ENCODE measurements at regions not wholly inside any gene's neighbourhood (a gene's known extent, or its start where the extent isn't known, plus 50 kb on each side); places are given as distances from the start of the nearest gene placed in this dataset.

DNA sequence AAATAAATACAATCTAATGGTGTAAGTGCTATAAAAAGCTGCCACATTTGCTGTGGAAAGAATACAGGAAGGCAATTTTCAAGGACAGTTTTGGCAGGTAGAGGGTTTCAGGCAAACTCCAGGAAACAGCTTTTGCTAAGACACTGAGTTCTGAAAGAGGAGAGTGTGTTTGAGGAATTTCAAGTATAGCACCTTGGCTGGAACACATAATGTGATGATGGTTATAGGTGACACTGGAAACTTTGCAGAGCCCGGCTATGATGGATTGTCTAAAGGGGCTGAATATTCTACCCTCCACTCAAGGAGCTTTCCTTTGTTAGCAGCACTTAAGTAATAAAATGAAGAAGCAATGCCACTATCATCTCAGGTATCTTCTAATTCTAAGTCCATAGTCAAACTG lies 209.4 kb upstream of the TGFBR2 start:
- Histone ChIP-seq H3K27me3 (ENCODE audit: control insufficient read depth, insufficient read depth, low read length) (no peaks in the 10 kb centered on the region), H3K36me3 (ENCODE audit: control insufficient read depth, insufficient read depth, low read length) (no peaks in the 10 kb centered on the region), H3K4me3 (ENCODE audit: low read depth in 2 of 2, low read length in 2 of 2) (no peak overlapping the region), H3K27ac (ENCODE audit: low read length) (no peak overlapping the region), H3K9me3 (ENCODE audit: control insufficient read depth, insufficient read depth, low read depth, low read length) (no peaks in the 10 kb centered on the region), H3K4me1 (ENCODE audit: control insufficient read depth, insufficient read depth, low read length) (no peaks in the 10 kb centered on the region; the same call in 1 of the 2 replicates)
- in situ Hi-C loops (cut with HindIII; ENCODE audit: low pct_unique_long_range_greater_than_20kb, low sequenced_read_pairs): no loop called here
- ATAC-seq: no peak
- no peak for DNase-seq (ENCODE audit: low read depth, low spot score)
- CTCF ChIA-PET: no interaction called here
- TF ChIP-seq TCF7L2 (IDR thresholded peaks at IDR 0.05; ENCODE audit: low read depth, low read length) (no peak), SIN3A (IDR thresholded peaks at IDR 0.05; ENCODE audit: borderline replicate concordance, insufficient read depth, low read depth, low read length) (no peak), POLR2AphosphoS5 (IDR thresholded peaks at IDR 0.05; ENCODE audit: low read depth, low read length) (no peak)
- TF ChIP-seq, protein P1, sequence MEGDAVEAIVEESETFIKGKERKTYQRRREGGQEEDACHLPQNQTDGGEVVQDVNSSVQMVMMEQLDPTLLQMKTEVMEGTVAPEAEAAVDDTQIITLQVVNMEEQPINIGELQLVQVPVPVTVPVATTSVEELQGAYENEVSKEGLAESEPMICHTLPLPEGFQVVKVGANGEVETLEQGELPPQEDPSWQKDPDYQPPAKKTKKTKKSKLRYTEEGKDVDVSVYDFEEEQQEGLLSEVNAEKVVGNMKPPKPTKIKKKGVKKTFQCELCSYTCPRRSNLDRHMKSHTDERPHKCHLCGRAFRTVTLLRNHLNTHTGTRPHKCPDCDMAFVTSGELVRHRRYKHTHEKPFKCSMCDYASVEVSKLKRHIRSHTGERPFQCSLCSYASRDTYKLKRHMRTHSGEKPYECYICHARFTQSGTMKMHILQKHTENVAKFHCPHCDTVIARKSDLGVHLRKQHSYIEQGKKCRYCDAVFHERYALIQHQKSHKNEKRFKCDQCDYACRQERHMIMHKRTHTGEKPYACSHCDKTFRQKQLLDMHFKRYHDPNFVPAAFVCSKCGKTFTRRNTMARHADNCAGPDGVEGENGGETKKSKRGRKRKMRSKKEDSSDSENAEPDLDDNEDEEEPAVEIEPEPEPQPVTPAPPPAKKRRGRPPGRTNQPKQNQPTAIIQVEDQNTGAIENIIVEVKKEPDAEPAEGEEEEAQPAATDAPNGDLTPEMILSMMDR (IDR thresholded peaks at IDR 0.05): no peak
- TF ChIP-seq, protein P2, sequence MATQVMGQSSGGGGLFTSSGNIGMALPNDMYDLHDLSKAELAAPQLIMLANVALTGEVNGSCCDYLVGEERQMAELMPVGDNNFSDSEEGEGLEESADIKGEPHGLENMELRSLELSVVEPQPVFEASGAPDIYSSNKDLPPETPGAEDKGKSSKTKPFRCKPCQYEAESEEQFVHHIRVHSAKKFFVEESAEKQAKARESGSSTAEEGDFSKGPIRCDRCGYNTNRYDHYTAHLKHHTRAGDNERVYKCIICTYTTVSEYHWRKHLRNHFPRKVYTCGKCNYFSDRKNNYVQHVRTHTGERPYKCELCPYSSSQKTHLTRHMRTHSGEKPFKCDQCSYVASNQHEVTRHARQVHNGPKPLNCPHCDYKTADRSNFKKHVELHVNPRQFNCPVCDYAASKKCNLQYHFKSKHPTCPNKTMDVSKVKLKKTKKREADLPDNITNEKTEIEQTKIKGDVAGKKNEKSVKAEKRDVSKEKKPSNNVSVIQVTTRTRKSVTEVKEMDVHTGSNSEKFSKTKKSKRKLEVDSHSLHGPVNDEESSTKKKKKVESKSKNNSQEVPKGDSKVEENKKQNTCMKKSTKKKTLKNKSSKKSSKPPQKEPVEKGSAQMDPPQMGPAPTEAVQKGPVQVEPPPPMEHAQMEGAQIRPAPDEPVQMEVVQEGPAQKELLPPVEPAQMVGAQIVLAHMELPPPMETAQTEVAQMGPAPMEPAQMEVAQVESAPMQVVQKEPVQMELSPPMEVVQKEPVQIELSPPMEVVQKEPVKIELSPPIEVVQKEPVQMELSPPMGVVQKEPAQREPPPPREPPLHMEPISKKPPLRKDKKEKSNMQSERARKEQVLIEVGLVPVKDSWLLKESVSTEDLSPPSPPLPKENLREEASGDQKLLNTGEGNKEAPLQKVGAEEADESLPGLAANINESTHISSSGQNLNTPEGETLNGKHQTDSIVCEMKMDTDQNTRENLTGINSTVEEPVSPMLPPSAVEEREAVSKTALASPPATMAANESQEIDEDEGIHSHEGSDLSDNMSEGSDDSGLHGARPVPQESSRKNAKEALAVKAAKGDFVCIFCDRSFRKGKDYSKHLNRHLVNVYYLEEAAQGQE (IDR thresholded peaks at IDR 0.05; ENCODE audit: insufficient read depth in 1 of 2, low read depth in 2 of 2, low read length in 1 of 2): no peak
- intact Hi-C loops (cut with micrococcal nuclease; ENCODE audit: unreplicated experiment): no loop called here
- BruUV-seq (replicated peaks): no TSS peak
- POLR2A ChIA-PET: no interaction called here

DNA sequence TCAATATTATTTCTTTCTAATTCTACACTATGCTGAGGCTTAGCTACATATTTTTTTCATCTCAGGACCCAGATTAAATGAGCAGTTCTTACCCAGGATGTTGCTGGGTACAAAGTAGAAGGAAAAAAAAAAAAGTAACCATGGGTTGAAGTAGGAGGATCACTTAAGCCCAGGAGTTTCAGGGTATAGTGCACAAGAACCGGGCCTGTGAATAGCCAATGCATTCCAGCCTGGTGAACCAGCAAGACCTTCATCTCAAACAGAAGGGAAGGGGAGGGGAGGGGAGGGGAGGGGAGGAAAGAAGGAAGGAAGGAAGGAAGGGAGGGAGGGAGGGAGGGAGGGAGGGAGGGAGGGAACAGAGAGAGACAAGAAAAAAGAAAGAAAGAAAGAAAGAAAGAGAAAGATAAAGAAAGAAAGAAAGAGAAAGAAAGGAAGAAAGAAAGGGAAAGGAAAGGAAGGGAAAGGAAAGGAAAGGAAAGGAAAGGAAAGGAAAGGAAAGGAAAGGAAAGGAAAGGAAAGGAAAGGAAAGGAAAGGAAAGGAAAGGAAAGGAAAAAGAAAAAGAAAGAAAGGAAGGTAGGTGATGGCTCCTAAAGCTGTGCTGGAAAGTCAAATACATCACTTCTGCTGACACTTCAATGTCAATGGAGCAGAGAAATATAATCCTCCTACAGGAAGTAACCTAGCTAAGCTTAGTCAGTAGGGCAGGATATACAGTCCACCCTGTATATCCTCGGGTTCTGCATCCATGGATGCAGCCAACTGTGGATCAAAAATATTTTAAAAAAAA lies 206.8 kb upstream of the TGFBR2 start:
- Histone ChIP-seq H3K27ac (ENCODE audit: low read length) (no peak overlapping the region), H3K36me3 (ENCODE audit: control insufficient read depth, insufficient read depth, low read length) (no peaks in the 10 kb centered on the region), H3K9me3 (ENCODE audit: control insufficient read depth, insufficient read depth, low read depth, low read length) (no peaks in the 10 kb centered on the region), H3K27me3 (ENCODE audit: control insufficient read depth, insufficient read depth, low read length) (no peaks in the 10 kb centered on the region), H3K4me1 (ENCODE audit: control insufficient read depth, insufficient read depth, low read length) (no peaks in the 10 kb centered on the region; the same call in 1 of the 2 replicates), H3K4me3 (ENCODE audit: low read depth in 2 of 2, low read length in 2 of 2) (no peak overlapping the region)
- no peak for ATAC-seq
- TF ChIP-seq SIN3A (IDR thresholded peaks at IDR 0.05; ENCODE audit: borderline replicate concordance, insufficient read depth, low read depth, low read length) (no peak), TCF7L2 (IDR thresholded peaks at IDR 0.05; ENCODE audit: low read depth, low read length) (no peak), POLR2AphosphoS5 (IDR thresholded peaks at IDR 0.05; ENCODE audit: low read depth, low read length) (no peak)
- TF ChIP-seq, protein P1 (IDR thresholded peaks at IDR 0.05): no peak
- TF ChIP-seq, protein P2 (IDR thresholded peaks at IDR 0.05; ENCODE audit: insufficient read depth in 1 of 2, low read depth in 2 of 2, low read length in 1 of 2): no peak
- CTCF ChIA-PET: no interaction called here
- in situ Hi-C loops (cut with HindIII; ENCODE audit: low pct_unique_long_range_greater_than_20kb, low sequenced_read_pairs): no loop called here
- no peak for DNase-seq (ENCODE audit: low read depth, low spot score)
- POLR2A ChIA-PET: no interaction called here
- no TSS peak for BruUV-seq (replicated peaks)
- intact Hi-C loops (cut with micrococcal nuclease; ENCODE audit: unreplicated experiment): no loop called here

Measured in Panc1 (cell line).